GM21360 (cell line): ENCODE measurements at regions not wholly inside any gene's neighbourhood (a gene's known extent, or its start where the extent isn't known, plus 50 kb on each side); places are given as distances from the start of the nearest gene placed in this dataset.
"Not testable (repeated sequence)": the region's sequence is repeated elsewhere in the genome, so short reads cannot be mapped to it uniquely, and the experiment has no call there.

Experiments used
- ATAC-seq: cut with Tn5 transposase; IDR thresholded peaks from one replicate; pipeline ENCODE4 v1.9.1; 2021; ENCODE audit warnings: mild to moderate bottlenecking, moderate library complexity; ENCODE audit not compliant: unreplicated experiment

DNA sequence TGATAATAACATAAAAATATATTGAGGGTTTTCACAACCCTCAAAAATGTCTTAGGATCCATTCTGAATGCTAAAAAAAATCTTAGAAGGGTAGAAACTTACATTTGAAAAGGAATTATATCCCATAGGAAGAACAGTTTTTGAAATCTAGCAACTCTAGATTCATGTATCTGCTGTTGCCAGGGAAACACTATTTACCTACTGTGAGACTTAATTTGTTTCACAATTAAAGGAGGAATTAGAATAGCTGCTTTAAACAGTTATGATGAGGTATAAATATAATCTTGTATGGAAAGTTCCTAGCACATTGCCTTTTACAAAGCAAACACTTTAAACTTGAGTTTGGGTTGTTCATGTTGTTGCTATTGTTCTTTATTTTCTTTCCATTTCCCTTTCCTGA lies 988.2 kb downstream of the SUCLG1 start:
- no peak for ATAC-seq

DNA sequence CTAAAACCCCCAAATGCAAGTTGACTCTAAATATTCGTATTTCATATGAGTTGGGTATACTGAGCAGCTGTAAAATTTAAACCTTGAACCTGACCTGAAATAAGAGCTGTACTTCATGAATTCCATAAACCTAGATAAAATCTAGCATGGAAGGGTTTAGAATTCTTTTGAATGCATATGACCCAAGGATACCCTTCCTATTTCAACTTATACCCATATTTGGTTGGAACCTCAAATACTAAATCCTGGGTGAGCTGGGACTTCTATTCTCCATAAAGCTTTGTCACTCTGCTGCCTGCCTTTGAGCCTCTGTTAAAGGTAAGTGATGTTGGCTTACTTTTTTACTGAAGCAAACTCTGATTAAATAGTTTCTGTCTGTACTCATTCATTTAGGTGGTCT lies 994.6 kb downstream of the SUCLG1 start:
- ATAC-seq = no peak

DNA sequence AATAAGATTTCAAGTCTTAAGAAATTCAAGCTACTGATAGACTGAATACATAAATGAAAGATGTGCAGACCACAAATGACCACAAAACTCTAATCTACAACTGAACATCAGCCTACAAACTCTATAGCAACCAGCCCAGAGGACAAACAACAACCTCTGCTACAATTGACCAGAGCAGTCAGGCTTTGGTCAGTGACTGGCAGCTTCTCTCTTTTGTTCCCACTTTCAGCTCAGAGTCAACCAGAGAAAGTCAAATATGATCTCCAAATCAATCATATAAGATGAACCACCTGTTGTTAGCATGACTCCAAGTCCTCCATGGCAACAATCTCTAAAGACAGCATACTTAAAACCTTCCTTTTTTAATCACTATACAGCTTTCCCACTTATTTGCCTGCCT lies 996.2 kb downstream of the SUCLG1 start:
- no peak for ATAC-seq

GRCh38 chr2:83461135-83461534 lies 997.9 kb downstream of the SUCLG1 start:
- ATAC-seq = no peak

DNA sequence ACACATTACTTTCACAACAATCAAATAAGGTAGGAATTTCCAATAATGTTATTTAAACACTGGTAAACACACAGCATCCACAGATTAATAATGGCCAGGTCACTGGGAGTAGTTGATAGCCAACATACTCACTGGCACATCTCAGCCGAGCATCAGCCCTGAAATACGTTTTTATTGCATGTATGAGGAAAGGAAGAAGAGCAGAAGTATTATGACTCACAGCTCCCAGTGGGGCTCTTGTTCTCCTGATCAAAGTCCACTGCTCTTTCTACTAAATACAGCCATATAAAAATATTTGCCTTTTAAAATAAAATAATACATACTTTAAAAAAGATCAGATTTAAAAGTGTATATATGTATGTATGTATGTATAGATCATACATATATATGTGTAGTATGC lies 999.6 kb downstream of the SUCLG1 start:
- ATAC-seq = no peak

- no peak for ATAC-seq
Observed at GRCh38 chr2:83435989-83436388, 1023.1 kb downstream of the SUCLG1 start.

GRCh38 chr2:83420993-83421392 lies 1038.1 kb downstream of the SUCLG1 start:
- ATAC-seq = no peak

DNA sequence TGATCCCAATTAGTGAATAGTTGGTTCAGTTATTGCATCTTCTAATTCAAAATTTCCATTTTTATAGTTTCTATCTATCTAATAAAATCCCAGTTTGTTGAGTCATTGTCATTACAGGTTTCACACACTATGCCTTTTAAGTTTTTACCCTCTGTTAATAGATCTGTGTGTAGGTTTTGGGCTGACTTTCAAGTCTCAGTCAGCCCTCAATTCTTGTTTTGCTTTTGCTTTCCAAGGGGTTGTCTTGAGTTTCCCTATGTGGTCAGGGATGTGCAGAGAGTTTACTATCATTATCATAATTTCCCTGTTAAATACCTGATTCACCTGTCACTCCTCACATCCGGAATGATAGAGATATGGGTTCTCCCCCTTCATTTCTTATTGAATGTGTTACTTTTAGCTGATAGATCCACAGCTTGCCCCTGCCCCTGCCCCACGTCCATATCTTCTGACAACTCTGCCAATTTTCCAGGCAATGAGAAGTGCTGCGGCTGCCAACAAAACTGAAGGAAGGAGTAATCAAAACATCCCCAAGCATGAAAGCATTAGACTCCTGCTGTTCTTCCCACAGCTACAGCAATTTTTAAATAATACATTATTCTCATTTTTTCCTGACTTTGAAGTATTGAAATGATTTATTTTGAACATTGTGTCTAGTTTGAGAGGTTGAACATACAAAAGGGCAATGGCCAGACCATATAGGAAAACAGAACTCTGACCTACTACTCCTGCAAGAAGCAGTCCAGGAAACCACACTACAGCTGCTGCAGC lies 1064.8 kb downstream of the SUCLG1 start:
- ATAC-seq = no peak

DNA sequence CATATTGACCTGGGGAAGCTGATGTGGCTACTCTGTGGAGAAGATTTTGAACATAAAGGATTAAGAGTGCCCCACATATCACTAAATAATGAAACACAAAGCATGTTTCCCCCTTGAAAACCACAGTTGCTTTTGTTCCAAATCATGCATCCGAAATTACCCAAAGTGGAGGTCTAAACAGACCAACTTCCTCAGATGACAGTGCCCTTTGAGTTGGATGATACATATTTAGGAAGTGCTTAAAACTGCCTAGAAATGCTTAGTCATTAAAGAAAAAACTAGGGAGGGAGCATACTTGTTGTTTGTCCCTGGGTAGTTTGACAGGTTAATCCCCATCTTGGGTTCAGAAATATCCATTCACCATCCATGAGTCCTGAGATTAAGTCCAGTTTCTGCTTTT lies 1070.3 kb downstream of the SUCLG1 start:
- ATAC-seq = no peak

- ATAC-seq = no peak
Observed at GRCh38 chr2:83386549-83386948, 1072.5 kb downstream of the SUCLG1 start.

- ATAC-seq = no peak
Observed at GRCh38 chr2:83378921-83379320, 1080.2 kb downstream of the SUCLG1 start.

GRCh38 chr2:83376731-83377130 lies 1082.3 kb downstream of the SUCLG1 start:
- no peak for ATAC-seq

DNA sequence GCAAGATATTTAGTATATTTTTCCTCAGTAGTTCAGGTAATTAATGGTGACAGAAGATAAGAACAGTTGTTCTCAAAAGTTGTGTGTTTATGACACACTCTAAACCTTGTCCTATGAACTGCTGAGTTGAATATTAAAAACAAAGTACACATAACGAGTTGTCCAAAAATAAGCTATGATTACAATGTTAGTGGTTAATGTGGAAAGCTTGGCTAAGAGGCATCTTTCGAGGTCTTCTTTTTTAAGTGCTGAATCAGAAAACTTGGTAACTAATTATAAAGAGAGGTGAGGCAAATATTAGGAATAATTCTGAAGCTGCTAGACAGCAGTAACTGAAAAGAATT lies 1088.7 kb downstream of the SUCLG1 start:
- ATAC-seq = no peak

DNA sequence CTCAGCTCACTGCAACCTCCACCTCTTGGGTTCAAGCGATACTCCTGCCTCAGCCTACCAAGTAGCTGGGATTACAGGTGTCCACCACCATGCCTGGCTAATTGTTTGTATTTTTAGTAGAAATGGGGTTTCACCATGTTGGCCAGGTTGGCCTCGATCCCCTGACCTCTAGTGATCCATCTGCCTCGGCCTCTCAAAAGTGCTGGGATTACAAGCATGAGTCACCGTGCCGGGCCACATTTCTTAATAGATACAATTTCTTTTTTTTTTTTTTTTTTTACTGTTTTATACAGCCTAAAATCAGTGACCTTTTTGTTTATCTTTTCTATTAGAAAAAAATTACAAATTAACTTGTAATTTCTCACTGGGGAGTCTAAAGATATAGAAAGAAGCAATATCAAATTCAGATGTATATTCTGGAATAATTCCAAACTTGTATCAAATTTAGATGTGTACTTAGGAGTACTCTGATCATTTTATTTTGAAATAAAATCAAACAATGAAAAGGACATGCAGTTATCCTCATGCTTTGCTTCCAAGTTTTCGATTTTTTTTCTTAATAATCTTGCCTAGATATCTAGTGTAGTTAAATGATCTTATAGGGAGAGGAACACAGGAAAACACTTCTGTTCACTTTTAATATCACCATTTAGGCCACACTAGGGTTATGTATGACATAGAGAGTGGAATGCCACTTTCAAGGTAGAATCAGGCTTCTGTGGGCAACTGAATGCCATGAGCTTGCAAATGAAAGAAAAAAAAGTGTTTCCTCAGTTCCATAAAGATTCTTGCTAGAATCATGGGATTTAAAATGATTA lies 1089.3 kb downstream of the SUCLG1 start:
- no peak for ATAC-seq

DNA sequence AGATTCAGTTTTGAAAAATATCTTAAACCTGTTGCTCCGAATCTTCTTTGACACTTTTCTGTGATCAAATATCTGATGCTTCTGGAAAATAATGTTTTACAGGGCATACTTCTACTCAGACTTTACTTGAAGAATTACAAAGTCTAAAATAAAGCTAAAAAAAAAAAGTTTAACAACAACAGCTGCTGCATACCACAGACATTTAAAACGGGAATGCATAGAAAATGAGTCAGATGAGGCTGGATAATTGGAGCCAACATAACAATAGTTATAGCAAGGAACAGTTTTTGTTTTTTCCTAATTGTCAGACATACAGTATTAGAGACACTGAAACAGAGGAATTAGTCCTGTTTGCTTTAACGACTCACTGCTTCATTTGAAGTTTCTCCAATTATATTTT lies 1090.2 kb downstream of the SUCLG1 start:
- no peak for ATAC-seq

DNA sequence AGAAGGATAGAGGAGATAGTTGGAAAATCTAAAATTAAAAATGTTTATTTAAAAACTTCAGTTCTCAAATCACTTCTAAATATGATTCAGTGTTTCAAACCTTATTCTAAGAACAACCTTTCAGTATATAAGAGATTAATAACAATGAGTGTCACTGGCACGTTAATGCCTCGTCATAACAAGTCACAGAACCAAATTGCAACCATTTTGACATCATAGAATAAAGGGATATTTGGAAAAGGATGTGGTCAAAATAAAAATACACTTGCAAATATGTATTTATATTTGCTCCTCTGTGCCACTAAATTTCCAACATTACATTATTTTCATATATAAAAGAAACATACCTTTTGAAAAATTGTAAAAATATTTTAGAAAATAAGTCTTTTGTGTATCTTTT lies 1090.6 kb downstream of the SUCLG1 start:
- no peak for ATAC-seq

GRCh38 chr2:83365476-83365875 lies 1093.6 kb downstream of the SUCLG1 start:
- no peak for ATAC-seq

DNA sequence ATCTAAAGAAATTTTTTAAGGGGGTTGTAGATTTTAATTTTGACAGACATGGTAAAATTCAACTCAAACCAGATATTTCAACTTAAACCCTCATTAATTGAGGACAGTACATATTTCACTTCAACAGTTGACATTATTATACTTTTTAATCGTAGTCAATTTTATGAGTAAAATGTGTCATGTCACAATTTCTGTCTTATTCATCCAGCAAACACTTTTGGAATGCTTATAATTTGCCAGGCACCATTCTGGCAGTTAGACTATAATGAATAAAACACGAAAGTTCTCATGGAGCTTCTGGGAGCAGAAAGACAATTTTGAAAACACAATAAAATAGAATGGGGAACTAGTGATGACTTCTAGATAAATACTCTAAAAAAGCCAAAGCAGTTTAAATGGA lies 1094.8 kb downstream of the SUCLG1 start:
- no peak for ATAC-seq

- ATAC-seq = not testable (repeated sequence)
Observed at GRCh38 chr2:83363138-83363537, 1095.9 kb downstream of the SUCLG1 start.

DNA sequence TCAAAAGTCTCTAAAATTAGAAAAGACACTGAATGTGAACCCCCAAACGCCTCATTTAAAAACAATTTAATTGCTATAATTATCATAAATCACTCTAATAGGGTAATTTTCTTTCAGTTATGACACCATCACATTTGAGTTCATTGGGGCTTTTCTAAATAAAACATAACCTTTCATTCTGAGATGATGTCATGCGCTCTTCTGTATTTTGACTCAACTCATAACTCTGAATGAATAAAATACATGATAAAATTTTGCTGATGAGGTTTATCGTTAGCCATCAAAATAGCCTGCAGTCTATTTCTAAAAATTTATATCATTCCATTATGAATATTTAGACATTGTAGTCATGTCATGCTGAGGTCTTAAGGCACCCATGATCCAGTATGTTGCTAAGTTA lies 1099.7 kb downstream of the SUCLG1 start:
- ATAC-seq = no peak

GRCh38 chr2:83342860-83343329 lies 1116.2 kb downstream of the SUCLG1 start:
- ATAC-seq = no peak

DNA sequence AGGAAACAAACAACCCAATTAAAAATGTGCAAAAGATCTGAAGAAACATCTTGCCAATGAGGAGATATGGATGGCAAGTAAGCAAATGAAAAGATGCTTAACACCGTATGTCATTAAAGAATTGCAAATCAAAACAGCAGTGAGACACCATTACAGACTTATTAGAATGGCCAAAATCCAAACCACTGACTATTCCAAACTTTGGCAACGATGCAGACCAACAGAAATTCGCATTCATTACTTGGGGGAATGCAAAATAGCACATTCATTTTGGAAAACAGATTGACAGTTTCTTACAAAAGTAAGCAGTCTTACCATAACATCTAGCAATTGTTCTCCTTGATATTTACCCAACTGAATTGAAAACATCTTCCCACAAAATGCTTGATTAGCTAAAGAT lies 1118.7 kb downstream of the SUCLG1 start:
- ATAC-seq = no peak
